Caco-2 (cell line): ENCODE measurements at regions not wholly inside any gene's neighbourhood (a gene's known extent, or its start where the extent isn't known, plus 50 kb on each side); places are given as distances from the start of the nearest gene placed in this dataset.
A peak's percentile ranks its signal among the peaks of the same experiment; 100 is the strongest.

Source experiments
- BruUV-seq: library from RNA; stranded (reverse); fragments of 400-500 nt; replicated peaks from 2 replicates; lab custom pipeline; 2021; lab: Mats Ljungman, UMichigan
- CTCF ChIA-PET: fragments of 300-600 bp; sonication (Branson Sonifier 250); formaldehyde crosslinking; loops from one replicate; lab custom pipeline; 2022; ENCODE audit warnings: antibody characterized with exemption; lab: Charles Lee
- POLR2A ChIA-PET: fragments of 300-600 bp; sonication (Branson Sonifier 250); formaldehyde crosslinking; loops from one replicate; lab custom pipeline; 2022; ENCODE audit warnings: antibody characterized with exemption; lab: Charles Lee
- DNase-seq, 2 experiments: peaks; one replicate each; pipeline versions ENCODE4 v3.0.0 to v3.0.0-alpha.2; 2020 to 2022
- H3K27me3 ChIP-seq: replicated peaks from 2 replicates; pipeline ENCODE4 v1.6.0; 2011; ENCODE audit warnings: low read length; ENCODE audit not compliant: control insufficient read depth, insufficient read depth
- H3K36me3 ChIP-seq: 2 replicates; pipeline ENCODE4 v1.5.1; 2011; ENCODE audit warnings: low read length; ENCODE audit not compliant: control insufficient read depth, insufficient read depth
- H3K4me1 ChIP-seq: fragments of 250-450 bp; sonication (Bioruptor Pico); 2 replicates; pipeline ENCODE4 v1.5.1; 2020; ENCODE audit warnings: mild to moderate bottlenecking
- H3K4me3 ChIP-seq: 2 replicates; pipeline ENCODE4 v1.5.1; 2011; ENCODE audit warnings: low read depth, mild to moderate bottlenecking, control low read depth, low read length
- H3K9me3 ChIP-seq: fragments of 250-450 bp; sonication (Bioruptor Pico); 2 replicates; pipeline ENCODE4 v1.5.1; 2020; ENCODE audit warnings: mild to moderate bottlenecking, moderate library complexity
- H3K27ac Mint-ChIP-seq: one replicate; pipeline ENCODE4 v1.8.0; 2022; ENCODE audit warnings: mixed read lengths; ENCODE audit not compliant: unreplicated experiment
- H3K27me3 Mint-ChIP-seq: one replicate; pipeline ENCODE4 v1.8.0; 2022; ENCODE audit warnings: mixed read lengths; ENCODE audit not compliant: insufficient read depth, unreplicated experiment
- H3K36me3 Mint-ChIP-seq: one replicate; pipeline ENCODE4 v1.8.0; 2022; ENCODE audit warnings: mild to moderate bottlenecking, mixed read lengths; ENCODE audit not compliant: insufficient read depth, unreplicated experiment
- H3K4me1 Mint-ChIP-seq: one replicate; pipeline ENCODE4 v1.8.0; 2022; ENCODE audit warnings: low read depth, mixed read lengths; ENCODE audit not compliant: unreplicated experiment
- H3K4me3 Mint-ChIP-seq: one replicate; pipeline ENCODE4 v1.8.0; 2022; ENCODE audit warnings: mild to moderate bottlenecking, moderate library complexity, mixed read lengths; ENCODE audit not compliant: unreplicated experiment
- H3K9me3 Mint-ChIP-seq: one replicate; pipeline ENCODE4 v1.8.0; 2022; ENCODE audit warnings: mixed read lengths; ENCODE audit not compliant: unreplicated experiment
- intact Hi-C: fragments of 100-400 bp; cut with micrococcal nuclease; formaldehyde crosslinking; loops from one replicate; pipeline ENCODE4 v1.10.0; 2022; ENCODE audit not compliant: unreplicated experiment
- TF ChIP-seq, protein P1 (sequence below), 2 experiments: fragments of 200-600 bp in 1 of 2; IDR thresholded peaks; 1 replicate in 1 of 2; 2 replicates in 1 of 2; pipeline versions ENCODE4 v1.5.1 to v1.8.0; 2011 to 2022; ENCODE audit warnings: antibody characterized with exemption in 1 of 2, control low read depth in 1 of 2, inconsistent platforms in 1 of 2, low read depth in 1 of 2, low read length in 1 of 2, mild to moderate bottlenecking in 1 of 2, moderate library complexity in 1 of 2; ENCODE audit not compliant: insufficient read depth in 1 of 2, severe bottlenecking in 1 of 2, unreplicated experiment in 1 of 2

DNA sequence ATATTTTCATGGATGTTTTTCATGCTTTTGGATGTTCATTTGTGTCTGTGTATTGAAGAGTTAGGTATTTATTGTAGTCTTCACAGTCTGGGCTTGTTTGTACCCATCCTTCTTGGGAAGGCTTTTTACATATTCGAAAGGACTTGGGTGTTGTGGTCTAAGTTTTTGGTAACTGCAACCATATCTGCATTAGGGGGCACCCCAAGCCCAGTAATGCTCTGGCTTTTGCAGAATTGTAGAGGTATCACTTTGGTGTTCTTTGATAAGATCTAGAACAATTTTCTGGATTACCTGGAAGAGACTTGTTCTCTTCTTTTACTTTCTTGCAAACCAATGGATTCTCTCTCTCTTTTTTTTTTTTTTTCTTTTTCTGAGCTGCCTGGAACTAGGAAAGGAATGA lies 581.3 kb downstream of the DACH1 start:
- H3K27me3 ChIP-seq, result no peaks in the 10 kb centered on the region
- no peaks in the 10 kb centered on the region for H3K9me3 ChIP-seq
- H3K36me3 Mint-ChIP-seq, result no peaks in the 10 kb centered on the region
- H3K4me3 ChIP-seq, result no peak overlapping the region
- H3K4me3 Mint-ChIP-seq, result no peak overlapping the region
- ChIA-PET POLR2A (no interaction called here), CTCF (no interaction called here)
- no TSS peak for BruUV-seq
- TF ChIP-seq, protein P1, sequence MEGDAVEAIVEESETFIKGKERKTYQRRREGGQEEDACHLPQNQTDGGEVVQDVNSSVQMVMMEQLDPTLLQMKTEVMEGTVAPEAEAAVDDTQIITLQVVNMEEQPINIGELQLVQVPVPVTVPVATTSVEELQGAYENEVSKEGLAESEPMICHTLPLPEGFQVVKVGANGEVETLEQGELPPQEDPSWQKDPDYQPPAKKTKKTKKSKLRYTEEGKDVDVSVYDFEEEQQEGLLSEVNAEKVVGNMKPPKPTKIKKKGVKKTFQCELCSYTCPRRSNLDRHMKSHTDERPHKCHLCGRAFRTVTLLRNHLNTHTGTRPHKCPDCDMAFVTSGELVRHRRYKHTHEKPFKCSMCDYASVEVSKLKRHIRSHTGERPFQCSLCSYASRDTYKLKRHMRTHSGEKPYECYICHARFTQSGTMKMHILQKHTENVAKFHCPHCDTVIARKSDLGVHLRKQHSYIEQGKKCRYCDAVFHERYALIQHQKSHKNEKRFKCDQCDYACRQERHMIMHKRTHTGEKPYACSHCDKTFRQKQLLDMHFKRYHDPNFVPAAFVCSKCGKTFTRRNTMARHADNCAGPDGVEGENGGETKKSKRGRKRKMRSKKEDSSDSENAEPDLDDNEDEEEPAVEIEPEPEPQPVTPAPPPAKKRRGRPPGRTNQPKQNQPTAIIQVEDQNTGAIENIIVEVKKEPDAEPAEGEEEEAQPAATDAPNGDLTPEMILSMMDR (IDR thresholded peaks at IDR 0.05; ENCODE audit: insufficient read depth in 1 of 2, low read depth in 1 of 2, low read length in 1 of 2, severe bottlenecking in 1 of 2, unreplicated experiment in 1 of 2), result no peak
- no peaks in the 10 kb centered on the region for H3K36me3 ChIP-seq
- H3K27me3 Mint-ChIP-seq, result no peaks in the 10 kb centered on the region
- H3K4me1 Mint-ChIP-seq, result no peaks in the 10 kb centered on the region
- no peak overlapping the region for H3K27ac Mint-ChIP-seq
- H3K4me1 ChIP-seq, result no peaks in the 10 kb centered on the region
- peak in 1 of 2 experiments; percentile 19 for DNase-seq
- H3K9me3 Mint-ChIP-seq, result peaks cover 16% of the 10 kb centered on the region
- intact Hi-C loops, result no loop called here

DNA sequence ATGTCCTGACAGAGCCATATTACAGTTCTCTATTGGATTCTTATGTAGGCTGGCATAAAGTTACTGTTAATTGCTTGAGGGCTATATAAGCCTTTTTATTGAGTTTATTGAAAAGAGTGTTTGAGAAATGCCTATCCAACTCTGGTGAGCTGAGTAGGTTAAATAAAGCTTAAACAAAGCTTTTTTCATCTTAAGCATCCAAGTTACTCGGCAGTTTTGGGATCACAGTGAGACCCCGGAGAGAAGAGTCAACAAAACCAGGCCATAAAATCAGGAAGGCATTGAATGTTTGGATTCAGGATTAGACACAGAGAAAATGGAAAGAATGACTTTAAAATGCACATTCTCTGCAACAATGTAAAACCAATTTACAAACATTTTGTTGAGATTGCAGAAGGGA lies 588.5 kb downstream of the DACH1 start:
- CTCF ChIA-PET, result no interaction called here
- BruUV-seq, result no TSS peak

DNA sequence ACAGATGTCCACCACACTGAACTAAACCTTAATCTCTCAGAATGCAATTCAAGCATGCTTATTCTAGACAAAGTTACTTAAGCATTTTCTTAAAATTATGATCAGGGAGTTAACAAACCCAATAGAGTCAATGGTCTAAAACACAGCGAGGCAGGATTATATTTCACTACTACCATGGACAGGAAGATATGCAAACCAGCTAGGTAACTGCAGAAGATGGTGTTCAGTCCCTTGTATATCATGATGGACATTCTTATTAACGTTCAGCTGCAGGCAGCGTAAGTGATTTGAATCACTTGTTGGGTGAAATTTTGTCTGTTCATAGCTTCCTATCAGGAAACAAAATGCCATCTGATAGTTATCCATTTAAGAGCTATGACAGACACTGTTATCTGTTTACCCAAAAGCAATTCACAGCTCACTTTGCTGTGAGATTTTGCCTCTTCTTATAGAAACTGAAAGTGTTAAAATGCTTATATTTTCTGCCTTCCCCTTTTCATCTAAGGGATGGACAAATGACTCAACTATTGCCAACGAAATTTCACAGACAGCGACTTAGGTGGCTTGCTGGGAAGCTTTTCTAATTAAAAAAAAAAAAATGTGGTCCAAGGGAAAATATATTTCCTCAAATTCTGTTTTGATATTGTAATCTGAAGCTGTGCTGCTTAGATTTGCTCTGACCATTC lies 591.9 kb downstream of the DACH1 start:
- Mint-ChIP-seq H3K9me3 (no peaks in the 10 kb centered on the region), H3K4me3 (no peak overlapping the region), H3K27ac (no peak overlapping the region), H3K27me3 (no peaks in the 10 kb centered on the region), H3K4me1 (no peaks in the 10 kb centered on the region), H3K36me3 (no peaks in the 10 kb centered on the region)
- intact Hi-C loops, result no loop called here
- Histone ChIP-seq H3K36me3 (no peaks in the 10 kb centered on the region), H3K27me3 (no peaks in the 10 kb centered on the region), H3K4me3 (no peak overlapping the region), H3K4me1 (no peaks in the 10 kb centered on the region), H3K9me3 (no peaks in the 10 kb centered on the region)
- BruUV-seq, result no TSS peak
- CTCF ChIA-PET, result no interaction called here
- TF ChIP-seq, protein P1 (IDR thresholded peaks at IDR 0.05; ENCODE audit: insufficient read depth in 1 of 2, low read depth in 1 of 2, low read length in 1 of 2, severe bottlenecking in 1 of 2, unreplicated experiment in 1 of 2), result no peak
- no peak for DNase-seq
- POLR2A ChIA-PET, result no interaction called here

More for the DNA sequence above, 588.5 kb downstream of the DACH1 start:
- no peak overlapping the region for H3K4me3 ChIP-seq
- no peaks in the 10 kb centered on the region for H3K9me3 ChIP-seq
- H3K36me3 ChIP-seq, result no peaks in the 10 kb centered on the region
- Mint-ChIP-seq H3K36me3 (no peaks in the 10 kb centered on the region), H3K27me3 (no peaks in the 10 kb centered on the region), H3K27ac (no peak overlapping the region), H3K4me3 (no peak overlapping the region), H3K4me1 (no peaks in the 10 kb centered on the region), H3K9me3 (no peaks in the 10 kb centered on the region)
- intact Hi-C loops, result no loop called here
- POLR2A ChIA-PET, result no interaction called here
- H3K27me3 ChIP-seq, result no peaks in the 10 kb centered on the region
- no peaks in the 10 kb centered on the region for H3K4me1 ChIP-seq
- TF ChIP-seq, protein P1 (IDR thresholded peaks at IDR 0.05; ENCODE audit: insufficient read depth in 1 of 2, low read depth in 1 of 2, low read length in 1 of 2, severe bottlenecking in 1 of 2, unreplicated experiment in 1 of 2), result no peak
- no peak for DNase-seq
